Parathyroid adenoma (tissue), 2 donors: ENCODE measurements at regions not wholly inside any gene's neighbourhood (a gene's known extent, or its start where the extent isn't known, plus 50 kb on each side); places are given as distances from the start of the nearest gene placed in this dataset.
A peak's percentile ranks its signal among the peaks of the same experiment; 100 is the strongest.

ENCODE experiments used
- H2AFZ ChIP-seq: fragments of 300-600 bp; sonication (generic); one replicate; pipeline ENCODE4 v1.7.0; 2017; ENCODE audit warnings: antibody characterized with exemption, mild to moderate bottlenecking
- H3K27ac ChIP-seq: fragments of 300-600 bp; sonication (generic); one replicate; pipeline ENCODE4 v1.7.0; 2017
- H3K27me3 ChIP-seq: fragments of 300-600 bp; sonication (generic); one replicate; pipeline ENCODE4 v1.7.0; 2017; ENCODE audit warnings: low read length; ENCODE audit not compliant: control insufficient read depth, insufficient read depth
- H3K36me3 ChIP-seq: fragments of 300-600 bp; sonication (generic); one replicate; pipeline ENCODE4 v1.7.0; 2017; ENCODE audit warnings: low read length; ENCODE audit not compliant: control insufficient read depth, insufficient read depth
- H3K4me1 ChIP-seq: fragments of 300-600 bp; sonication (generic); one replicate; pipeline ENCODE4 v1.7.0; 2017; ENCODE audit warnings: control low read depth
- H3K4me2 ChIP-seq: fragments of 300-600 bp; sonication (generic); one replicate; pipeline ENCODE4 v1.7.0; 2017; ENCODE audit warnings: low read length
- H3K4me3 ChIP-seq: fragments of 300-600 bp; sonication (generic); one replicate; pipeline ENCODE4 v1.7.0; 2017; ENCODE audit warnings: low read depth, low read length
- H3K79me2 ChIP-seq: fragments of 300-600 bp; sonication (generic); one replicate; pipeline ENCODE4 v1.7.0; 2017; ENCODE audit warnings: control low read depth
- H3K9ac ChIP-seq: fragments of 300-600 bp; sonication (generic); one replicate; pipeline ENCODE4 v1.7.0; 2017; ENCODE audit warnings: mild to moderate bottlenecking
- H3K9me3 ChIP-seq: fragments of 300-600 bp; sonication (generic); one replicate; pipeline ENCODE4 v1.7.0; 2017; ENCODE audit warnings: low read length; ENCODE audit not compliant: control insufficient read depth
- CTCF ChIP-seq: fragments of 300-600 bp; sonication (generic); IDR thresholded peaks from one replicate; pipeline ENCODE4 v1.7.0; 2017; ENCODE audit warnings: antibody characterized with exemption, mild to moderate bottlenecking
- donor health status: primary hyperparathyroidism.

GRCh38 chr3:150117076-150117475, 146.4 kb upstream of the PFN2 start:
- Histone ChIP-seq H3K36me3 (no peaks in the 10 kb centered on the region), H3K27me3 (no peaks in the 10 kb centered on the region), H3K9me3 (no peaks in the 10 kb centered on the region), H3K79me2 (no peaks in the 10 kb centered on the region), H3K4me2 (no peak overlapping the region), H3K4me3 (no peak overlapping the region), H2AFZ (no peak overlapping the region), H3K27ac (no peak overlapping the region), H3K9ac (no peak overlapping the region), H3K4me1 (no peaks in the 10 kb centered on the region)
- no peak for TF ChIP-seq CTCF

GRCh38 chr3:150116196-150116595, 145.5 kb upstream of the PFN2 start:
- Histone ChIP-seq H3K4me3 (no peak overlapping the region), H3K27me3 (no peaks in the 10 kb centered on the region), H3K9me3 (no peaks in the 10 kb centered on the region), H3K79me2 (no peaks in the 10 kb centered on the region), H3K9ac (no peak overlapping the region), H3K27ac (no peak overlapping the region), H3K36me3 (no peaks in the 10 kb centered on the region), H3K4me2 (no peak overlapping the region), H3K4me1 (no peaks in the 10 kb centered on the region), H2AFZ (no peak overlapping the region)
- no peak for TF ChIP-seq CTCF

GRCh38 chr3:150114873-150115540, 144.3 kb upstream of the PFN2 start:
- no peak for TF ChIP-seq CTCF
- Histone ChIP-seq H2AFZ (peak overlapping the region; percentile 11), H3K27ac (no peak overlapping the region), H3K4me3 (no peak overlapping the region), H3K9me3 (no peaks in the 10 kb centered on the region), H3K9ac (no peak overlapping the region), H3K4me1 (no peaks in the 10 kb centered on the region), H3K36me3 (no peaks in the 10 kb centered on the region), H3K79me2 (no peaks in the 10 kb centered on the region), H3K27me3 (no peaks in the 10 kb centered on the region), H3K4me2 (no peak overlapping the region)

- no peaks in the 10 kb centered on the region for H3K4me1 ChIP-seq
- H3K4me2 ChIP-seq = no peak overlapping the region
- H3K36me3 ChIP-seq = no peaks in the 10 kb centered on the region
- no peak overlapping the region for H3K4me3 ChIP-seq
- H3K9me3 ChIP-seq = no peaks in the 10 kb centered on the region
- no peak overlapping the region for H2AFZ ChIP-seq
- H3K9ac ChIP-seq = no peak overlapping the region
- no peaks in the 10 kb centered on the region for H3K27me3 ChIP-seq
- no peak overlapping the region for H3K27ac ChIP-seq
- TF ChIP-seq CTCF = no peak
- no peaks in the 10 kb centered on the region for H3K79me2 ChIP-seq
These were observed 143.6 kb upstream of the PFN2 start for GRCh38 chr3:150114273-150114672.

GRCh38 chr3:150110097-150110496, 139.4 kb upstream of the PFN2 start:
- no peaks in the 10 kb centered on the region for H3K4me1 ChIP-seq
- H3K9ac ChIP-seq = no peak overlapping the region
- H3K4me3 ChIP-seq = no peak overlapping the region
- H3K79me2 ChIP-seq = no peaks in the 10 kb centered on the region
- no peak overlapping the region for H3K4me2 ChIP-seq
- H3K9me3 ChIP-seq = no peaks in the 10 kb centered on the region
- TF ChIP-seq CTCF = no peak
- no peaks in the 10 kb centered on the region for H3K27me3 ChIP-seq
- H2AFZ ChIP-seq = no peak overlapping the region
- H3K27ac ChIP-seq = no peak overlapping the region
- no peaks in the 10 kb centered on the region for H3K36me3 ChIP-seq
